GM12872 (cell line): ENCODE measurements at regions not wholly inside any gene's neighbourhood (a gene's known extent, or its start where the extent isn't known, plus 50 kb on each side); places are given as distances from the start of the nearest gene placed in this dataset.

Experiments
- TF ChIP-seq, protein P1 (sequence below): IDR thresholded peaks from 3 replicates; pipeline ENCODE4 v1.5.1; 2011; ENCODE audit warnings: low read depth, mild to moderate bottlenecking, low read length, moderate library complexity; ENCODE audit not compliant: insufficient read depth

DNA sequence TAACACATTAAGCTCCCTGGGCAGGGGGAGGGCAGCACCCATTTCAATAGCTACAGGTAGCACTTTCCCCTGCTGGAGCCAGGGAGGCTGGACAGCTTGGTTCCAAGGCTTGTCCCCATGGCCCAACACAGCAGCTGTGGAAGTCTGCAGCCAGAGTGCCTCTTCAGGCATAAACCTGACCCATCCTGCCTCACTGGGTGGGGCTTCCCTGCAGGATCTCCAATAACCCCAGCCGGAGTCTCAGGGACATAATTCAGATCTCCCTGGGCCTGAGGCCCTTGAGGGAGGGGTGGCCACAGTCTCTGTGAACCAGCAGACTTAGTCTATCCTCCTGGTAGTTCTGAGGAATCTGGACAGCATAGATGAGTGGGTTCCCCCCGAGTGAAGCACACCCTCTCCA lies 1001.9 kb upstream of the CHAC2 start:
- TF ChIP-seq, protein P1, sequence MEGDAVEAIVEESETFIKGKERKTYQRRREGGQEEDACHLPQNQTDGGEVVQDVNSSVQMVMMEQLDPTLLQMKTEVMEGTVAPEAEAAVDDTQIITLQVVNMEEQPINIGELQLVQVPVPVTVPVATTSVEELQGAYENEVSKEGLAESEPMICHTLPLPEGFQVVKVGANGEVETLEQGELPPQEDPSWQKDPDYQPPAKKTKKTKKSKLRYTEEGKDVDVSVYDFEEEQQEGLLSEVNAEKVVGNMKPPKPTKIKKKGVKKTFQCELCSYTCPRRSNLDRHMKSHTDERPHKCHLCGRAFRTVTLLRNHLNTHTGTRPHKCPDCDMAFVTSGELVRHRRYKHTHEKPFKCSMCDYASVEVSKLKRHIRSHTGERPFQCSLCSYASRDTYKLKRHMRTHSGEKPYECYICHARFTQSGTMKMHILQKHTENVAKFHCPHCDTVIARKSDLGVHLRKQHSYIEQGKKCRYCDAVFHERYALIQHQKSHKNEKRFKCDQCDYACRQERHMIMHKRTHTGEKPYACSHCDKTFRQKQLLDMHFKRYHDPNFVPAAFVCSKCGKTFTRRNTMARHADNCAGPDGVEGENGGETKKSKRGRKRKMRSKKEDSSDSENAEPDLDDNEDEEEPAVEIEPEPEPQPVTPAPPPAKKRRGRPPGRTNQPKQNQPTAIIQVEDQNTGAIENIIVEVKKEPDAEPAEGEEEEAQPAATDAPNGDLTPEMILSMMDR, result no peak

GRCh38 chr2:52749764-52750163 lies 1017.8 kb upstream of the CHAC2 start:
- TF ChIP-seq, protein P1, result no peak

DNA sequence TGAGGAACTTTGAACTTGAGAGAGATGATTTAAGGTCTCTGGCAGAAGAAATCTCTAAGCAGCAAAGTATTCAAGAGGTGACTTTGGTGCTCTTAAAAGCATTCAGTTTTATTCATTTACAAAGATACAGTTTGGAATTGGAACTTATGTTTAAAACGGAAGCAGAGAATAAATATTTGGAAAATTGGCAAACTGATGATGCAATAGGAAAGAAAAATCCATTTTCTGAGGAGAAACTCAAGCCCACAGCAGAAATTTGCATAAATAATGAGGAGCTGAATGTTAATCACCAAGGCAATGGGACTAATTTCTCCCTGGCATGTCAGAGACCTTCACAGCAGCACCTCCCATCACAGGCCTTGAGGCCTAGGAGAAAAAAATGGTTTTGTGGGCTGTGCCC lies 1022.5 kb upstream of the CHAC2 start:
- TF ChIP-seq, protein P1, result no peak

DNA sequence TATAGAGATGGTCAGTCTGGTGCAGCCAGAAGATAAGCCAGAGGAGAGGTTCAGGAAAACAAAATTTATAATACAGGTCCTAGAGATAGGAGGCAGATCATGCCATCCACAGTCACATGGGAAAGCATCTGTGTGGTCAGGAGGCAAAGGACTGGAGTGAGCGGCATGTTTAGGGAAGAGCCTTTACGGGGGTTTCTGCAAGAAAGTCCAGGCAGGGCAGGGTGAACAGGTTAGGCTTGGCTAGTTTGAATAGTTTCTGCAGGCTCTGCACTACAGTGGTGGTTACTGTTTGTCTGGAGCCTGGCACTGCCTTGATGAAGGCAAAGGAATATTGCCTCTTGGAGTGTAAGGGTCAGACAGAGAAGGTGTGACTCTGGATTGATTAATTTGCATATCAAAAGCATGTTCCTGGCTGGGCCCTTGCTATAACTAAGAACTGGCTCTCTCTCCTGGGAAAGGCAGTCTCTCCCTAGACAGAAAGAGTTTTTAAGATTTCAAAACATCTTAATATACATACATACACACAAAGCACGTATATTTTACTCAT lies 1034.7 kb upstream of the CHAC2 start:
- TF ChIP-seq, protein P1, result no peak

GRCh38 chr2:52724585-52724984 lies 1043.0 kb upstream of the CHAC2 start:
- TF ChIP-seq, protein P1, result no peak

GRCh38 chr2:52717836-52718235 lies 1049.8 kb upstream of the CHAC2 start:
- TF ChIP-seq, protein P1, result no peak

DNA sequence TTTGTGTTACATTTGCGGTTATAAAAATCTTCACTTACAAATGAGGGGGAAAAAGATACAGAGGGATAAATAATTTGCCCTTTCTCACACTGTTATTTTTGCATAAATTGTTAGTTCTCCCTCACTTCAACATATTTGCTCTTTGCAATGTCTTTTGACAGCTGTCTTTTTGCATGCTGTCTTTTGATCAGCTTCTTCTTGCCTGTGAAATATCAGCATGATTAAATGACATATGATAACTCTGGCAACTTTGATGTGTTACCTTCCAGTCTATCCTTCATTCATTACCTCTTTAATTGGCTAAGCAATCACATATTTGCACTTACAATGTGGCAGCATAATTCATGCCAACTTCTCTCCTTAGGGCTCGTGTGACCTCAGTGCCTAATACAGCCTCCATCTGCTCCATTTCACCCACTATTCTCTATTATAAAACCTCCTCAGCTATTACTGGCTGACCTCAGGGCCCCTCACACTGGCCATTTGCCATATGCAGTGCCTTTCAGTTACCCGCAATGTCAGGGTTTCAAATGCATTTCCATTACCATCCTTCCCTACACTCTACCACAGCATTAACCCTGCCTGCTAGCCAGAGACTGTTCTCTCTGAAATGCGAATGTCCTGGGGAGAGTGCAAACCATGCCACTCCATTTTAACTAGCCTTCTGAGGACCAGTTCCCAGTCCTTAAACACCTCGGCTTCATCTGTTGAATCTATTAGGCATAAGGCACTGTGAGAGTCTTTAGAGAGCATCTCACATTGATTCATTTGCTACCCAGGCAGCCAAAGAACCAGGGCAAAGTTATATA lies 1056.6 kb upstream of the CHAC2 start:
- TF ChIP-seq, protein P1, result no peak
